ENCODE measurements at regions not wholly inside any gene's neighbourhood (a gene's known extent, or its start where the extent isn't known, plus 50 kb on each side); places are given as distances from the start of the nearest gene placed in this dataset.

DNA sequence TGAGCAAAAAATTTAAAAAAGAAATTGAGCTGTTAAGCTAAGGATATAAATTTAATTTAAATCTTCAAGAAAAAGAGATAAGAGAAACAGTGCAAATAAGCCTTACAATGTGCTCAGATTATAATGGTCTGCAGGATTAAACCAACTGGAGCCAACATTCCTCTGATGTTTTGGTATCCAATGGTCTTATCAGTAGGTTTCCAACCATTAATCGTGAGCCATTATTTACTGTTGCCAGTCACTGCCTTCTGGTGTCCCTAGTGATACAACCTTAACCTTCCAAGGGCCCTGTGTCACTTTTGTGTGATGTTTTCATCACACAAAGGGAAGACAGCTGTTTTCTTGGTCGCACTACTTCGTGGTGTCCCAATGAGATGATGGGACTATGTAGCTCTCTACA lies 134.5 kb upstream of the CTAGE1 start:
- no peak overlapping the region for H3K4me3 ChIP-seq (ENCODE audit: low read depth in 1 of 2, low read length in 2 of 2)
- DNase-seq (no peak), ATAC-seq (ENCODE audit: insufficient read depth, low read depth) (no peak)
- no peaks in the 10 kb centered on the region for H4K20me1 ChIP-seq (ENCODE audit: insufficient read depth, low read length)
- no peaks in the 10 kb centered on the region for H3K36me3 ChIP-seq (ENCODE audit: insufficient read depth, low read length)
- H3K27me3 ChIP-seq (ENCODE audit: insufficient read depth, low read length, poor library complexity): peaks cover 4% of the 10 kb centered on the region
- H2AFZ ChIP-seq (ENCODE audit: low read depth, low read length): no peak overlapping the region
- H3K27ac ChIP-seq (ENCODE audit: low read length): no peak overlapping the region
- H3K9ac ChIP-seq (ENCODE audit: low read depth, low read length): no peak overlapping the region
- no peaks in the 10 kb centered on the region for H3K9me3 ChIP-seq (ENCODE audit: insufficient read depth, low read length, severe bottlenecking)
- no peak overlapping the region for H3K4me2 ChIP-seq (ENCODE audit: insufficient read depth, low read length)
- H3K79me2 ChIP-seq (ENCODE audit: insufficient read depth, low read length): no peaks in the 10 kb centered on the region
- TF ChIP-seq, protein P1, sequence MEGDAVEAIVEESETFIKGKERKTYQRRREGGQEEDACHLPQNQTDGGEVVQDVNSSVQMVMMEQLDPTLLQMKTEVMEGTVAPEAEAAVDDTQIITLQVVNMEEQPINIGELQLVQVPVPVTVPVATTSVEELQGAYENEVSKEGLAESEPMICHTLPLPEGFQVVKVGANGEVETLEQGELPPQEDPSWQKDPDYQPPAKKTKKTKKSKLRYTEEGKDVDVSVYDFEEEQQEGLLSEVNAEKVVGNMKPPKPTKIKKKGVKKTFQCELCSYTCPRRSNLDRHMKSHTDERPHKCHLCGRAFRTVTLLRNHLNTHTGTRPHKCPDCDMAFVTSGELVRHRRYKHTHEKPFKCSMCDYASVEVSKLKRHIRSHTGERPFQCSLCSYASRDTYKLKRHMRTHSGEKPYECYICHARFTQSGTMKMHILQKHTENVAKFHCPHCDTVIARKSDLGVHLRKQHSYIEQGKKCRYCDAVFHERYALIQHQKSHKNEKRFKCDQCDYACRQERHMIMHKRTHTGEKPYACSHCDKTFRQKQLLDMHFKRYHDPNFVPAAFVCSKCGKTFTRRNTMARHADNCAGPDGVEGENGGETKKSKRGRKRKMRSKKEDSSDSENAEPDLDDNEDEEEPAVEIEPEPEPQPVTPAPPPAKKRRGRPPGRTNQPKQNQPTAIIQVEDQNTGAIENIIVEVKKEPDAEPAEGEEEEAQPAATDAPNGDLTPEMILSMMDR (IDR thresholded peaks at IDR 0.05; ENCODE audit: borderline replicate concordance, extremely low read depth, low read length, poor library complexity, severe bottlenecking): no peak
- no peaks in the 10 kb centered on the region for H3K4me1 ChIP-seq (ENCODE audit: insufficient read depth, low read length)

DNA sequence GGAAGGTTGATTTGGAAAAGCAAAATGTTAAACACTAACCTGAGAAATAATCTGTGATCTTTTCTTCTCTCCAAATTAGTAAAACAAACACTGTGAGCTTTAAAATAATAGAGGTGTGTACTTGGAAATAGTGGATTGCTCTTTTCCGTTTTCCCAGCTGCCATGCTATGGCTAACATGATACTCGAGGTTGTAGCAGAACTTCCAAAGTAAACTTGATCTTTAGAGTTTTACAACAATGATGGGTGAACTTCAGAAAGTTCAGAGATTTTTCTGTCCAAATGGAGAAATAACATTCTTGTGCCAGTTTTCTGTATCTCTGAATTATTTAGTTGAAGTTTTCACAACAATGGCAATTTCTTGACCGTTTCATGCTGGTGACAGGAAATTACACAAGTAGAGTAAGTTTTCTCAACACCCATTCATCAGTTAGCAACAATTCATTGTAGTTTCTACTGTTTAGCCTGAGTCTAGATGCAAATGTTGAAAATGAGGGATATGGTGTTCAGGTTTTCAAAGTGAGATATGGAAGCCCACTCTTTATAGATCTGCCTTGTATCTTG lies 135.3 kb upstream of the CTAGE1 start:
- Histone ChIP-seq H3K27me3 (ENCODE audit: insufficient read depth, low read length, poor library complexity) (peaks cover 4% of the 10 kb centered on the region), H3K9me3 (ENCODE audit: insufficient read depth, low read length, severe bottlenecking) (no peaks in the 10 kb centered on the region), H4K20me1 (ENCODE audit: insufficient read depth, low read length) (no peaks in the 10 kb centered on the region), H2AFZ (ENCODE audit: low read depth, low read length) (no peak overlapping the region), H3K9ac (ENCODE audit: low read depth, low read length) (no peak overlapping the region), H3K4me1 (ENCODE audit: insufficient read depth, low read length) (no peaks in the 10 kb centered on the region), H3K36me3 (ENCODE audit: insufficient read depth, low read length) (no peaks in the 10 kb centered on the region), H3K4me3 (ENCODE audit: low read depth in 1 of 2, low read length in 2 of 2) (no peak overlapping the region), H3K27ac (ENCODE audit: low read length) (no peak overlapping the region), H3K4me2 (ENCODE audit: insufficient read depth, low read length) (no peak overlapping the region), H3K79me2 (ENCODE audit: insufficient read depth, low read length) (no peaks in the 10 kb centered on the region)
- ATAC-seq (ENCODE audit: insufficient read depth, low read depth): no peak
- no peak for DNase-seq
- TF ChIP-seq, protein P1 (IDR thresholded peaks at IDR 0.05; ENCODE audit: borderline replicate concordance, extremely low read depth, low read length, poor library complexity, severe bottlenecking): no peak
- no peak for TF ChIP-seq EZH2 (IDR thresholded peaks at IDR 0.05; ENCODE audit: borderline replicate concordance, low read depth, low read length, severe bottlenecking)

DNA sequence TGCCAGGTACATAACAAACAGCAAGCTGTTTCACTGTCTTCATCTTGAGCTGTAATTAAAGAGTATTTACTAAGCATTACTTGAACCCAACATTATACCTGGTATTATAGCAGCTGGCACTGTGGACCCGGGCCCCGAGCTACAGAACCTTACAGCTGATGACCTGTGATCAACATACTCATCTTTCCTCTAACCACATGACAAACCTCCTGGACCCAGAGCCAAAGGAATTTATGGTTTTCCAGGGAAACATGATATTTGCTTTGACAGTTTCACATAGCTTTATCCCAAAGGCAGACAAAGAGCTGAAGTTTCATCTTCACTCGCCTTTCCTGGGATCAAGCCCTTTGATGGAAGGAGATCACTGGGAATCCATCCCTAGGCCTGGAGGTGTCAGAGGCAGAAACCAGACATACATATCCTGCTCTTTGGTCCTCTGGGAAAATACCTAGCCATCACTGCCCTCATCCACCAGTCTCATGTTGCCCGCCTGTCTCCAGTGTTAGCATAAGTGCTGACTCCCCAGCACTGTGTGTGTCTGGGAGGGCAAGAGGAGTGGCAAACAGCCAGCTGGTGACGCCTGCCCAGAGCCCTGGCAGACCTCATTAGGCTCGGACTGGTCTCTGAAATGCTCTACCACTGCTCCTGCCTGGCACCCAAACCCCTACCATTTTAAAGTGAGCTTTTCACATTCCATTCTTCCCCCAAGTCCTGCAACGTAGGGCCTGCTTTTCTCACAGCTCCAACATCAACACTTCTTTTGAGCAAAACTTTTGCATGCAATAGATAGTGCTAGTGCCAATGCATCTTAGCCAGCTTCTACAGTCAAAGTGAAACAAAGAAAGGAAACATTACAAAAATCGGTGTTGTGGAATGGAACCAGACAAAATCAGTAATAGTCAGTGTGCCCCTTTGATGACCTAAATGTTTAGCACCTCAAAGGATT lies 138.8 kb upstream of the CTAGE1 start:
- no peak overlapping the region for H2AFZ ChIP-seq (ENCODE audit: low read depth, low read length)
- no peak overlapping the region for H3K9ac ChIP-seq (ENCODE audit: low read depth, low read length)
- no peak for TF ChIP-seq EZH2 (IDR thresholded peaks at IDR 0.05; ENCODE audit: borderline replicate concordance, low read depth, low read length, severe bottlenecking)
- TF ChIP-seq, protein P1 (IDR thresholded peaks at IDR 0.05; ENCODE audit: borderline replicate concordance, extremely low read depth, low read length, poor library complexity, severe bottlenecking): no peak
- H3K4me2 ChIP-seq (ENCODE audit: insufficient read depth, low read length): no peak overlapping the region
- H3K9me3 ChIP-seq (ENCODE audit: insufficient read depth, low read length, severe bottlenecking): no peaks in the 10 kb centered on the region
- H3K36me3 ChIP-seq (ENCODE audit: insufficient read depth, low read length): no peaks in the 10 kb centered on the region
- H3K27ac ChIP-seq (ENCODE audit: low read length): no peak overlapping the region
- ATAC-seq (ENCODE audit: insufficient read depth, low read depth) (no peak), DNase-seq (no peak)
- H3K4me1 ChIP-seq (ENCODE audit: insufficient read depth, low read length): no peaks in the 10 kb centered on the region
- no peaks in the 10 kb centered on the region for H3K27me3 ChIP-seq (ENCODE audit: insufficient read depth, low read length, poor library complexity)
- no peaks in the 10 kb centered on the region for H4K20me1 ChIP-seq (ENCODE audit: insufficient read depth, low read length)
- no peak overlapping the region for H3K4me3 ChIP-seq (ENCODE audit: low read depth in 1 of 2, low read length in 2 of 2)
- no peaks in the 10 kb centered on the region for H3K79me2 ChIP-seq (ENCODE audit: insufficient read depth, low read length)

Measured in DND-41 (cell line).